SK-N-MC (cell line): ENCODE measurements at regions not wholly inside any gene's neighbourhood (a gene's known extent, or its start where the extent isn't known, plus 50 kb on each side); places are given as distances from the start of the nearest gene placed in this dataset.

Experiments
- DNase-seq: peaks from one replicate; pipeline ENCODE4 v3.0.0-alpha.2; 2011; ENCODE audit warnings: low read depth, low spot score
- H3K27ac ChIP-seq: fragments of 200-600 bp; sonication (generic); 2 replicates; pipeline ENCODE4 v1.5.1; 2016; ENCODE audit warnings: mixed run types
- H3K36me3 ChIP-seq: fragments of 200-600 bp; sonication (generic); 2 replicates; pipeline ENCODE4 v1.6.1; 2017; ENCODE audit warnings: antibody characterized with exemption, low read length, mixed read lengths; ENCODE audit not compliant: insufficient read depth
- H3K4me3 ChIP-seq: fragments of 200-600 bp; sonication (generic); 2 replicates; pipeline ENCODE4 v1.5.1; 2016
- H3K9ac ChIP-seq: fragments of 200-600 bp; sonication (generic); 2 replicates; pipeline ENCODE4 v1.8.0; 2017; ENCODE audit warnings: mixed run types, mixed read lengths; ENCODE audit not compliant: insufficient read length
- H3K9me3 ChIP-seq: fragments of 200-600 bp; sonication (generic); 2 replicates; pipeline ENCODE4 v1.6.1; 2017; ENCODE audit warnings: low read depth, mild to moderate bottlenecking, antibody characterized with exemption, low read length, moderate library complexity, mixed read lengths
- EZH2 ChIP-seq: fragments of 200-600 bp; sonication (generic); IDR thresholded peaks from one replicate; pipeline ENCODE4 v1.6.1; 2017; ENCODE audit warnings: antibody characterized with exemption
- FOXP2 ChIP-seq: optimal IDR thresholded peaks from 2 replicates; pipeline ENCODE3; 2011; ENCODE audit warnings: mild to moderate bottlenecking, moderate library complexity; ENCODE audit not compliant: insufficient read depth; ENCODE audit errors: extremely low read length, control extremely low read depth
- POLR2AphosphoS5 ChIP-seq: IDR thresholded peaks from 2 replicates; pipeline ENCODE4 v1.6.1; 2012; ENCODE audit warnings: mild to moderate bottlenecking, low read depth, low read length, borderline replicate concordance

GRCh38 chr15:99509686-99510461 is 55.9 kb upstream of the MEF2A start:
- TF ChIP-seq FOXP2: no peak
- no peak for TF ChIP-seq POLR2AphosphoS5
- no peak for TF ChIP-seq EZH2
- H3K4me3 ChIP-seq: no peak overlapping the region
- DNase-seq: no peak

DNA sequence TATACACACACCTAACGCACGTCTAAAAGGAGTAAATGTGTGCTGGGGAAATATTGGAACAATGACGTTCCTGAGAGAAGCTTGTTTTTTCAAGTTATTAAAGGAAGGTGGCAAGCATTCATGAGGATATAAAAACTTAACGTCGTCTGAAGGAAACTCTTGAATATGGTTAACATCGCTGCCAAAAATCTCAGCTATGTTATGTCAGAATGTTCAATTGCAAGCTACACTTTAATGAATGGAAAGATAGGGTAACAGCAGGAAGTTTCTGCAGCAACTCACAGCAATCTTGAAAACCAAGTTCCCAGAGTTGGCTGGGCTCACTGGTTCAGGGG is 54.3 kb upstream of the MEF2A start:
- H3K9me3 ChIP-seq: no peaks in the 10 kb centered on the region
- no peak for TF ChIP-seq POLR2AphosphoS5
- no peak for TF ChIP-seq EZH2
- TF ChIP-seq FOXP2: no peak
- peak overlapping the region; percentile 1; the same call in 1 of the 2 replicates for H3K4me3 ChIP-seq
- peak; percentile 3 for DNase-seq
- no peaks in the 10 kb centered on the region for H3K36me3 ChIP-seq
- peak overlapping the region; percentile 44 for H3K27ac ChIP-seq
- H3K9ac ChIP-seq: no peak overlapping the region

More at GRCh38 chr15:99509686-99510461, 55.9 kb upstream of the MEF2A start:
- no peaks in the 10 kb centered on the region for H3K36me3 ChIP-seq
- no peak overlapping the region for H3K9ac ChIP-seq
- H3K9me3 ChIP-seq: no peaks in the 10 kb centered on the region
- H3K27ac ChIP-seq: no peak overlapping the region

DNA sequence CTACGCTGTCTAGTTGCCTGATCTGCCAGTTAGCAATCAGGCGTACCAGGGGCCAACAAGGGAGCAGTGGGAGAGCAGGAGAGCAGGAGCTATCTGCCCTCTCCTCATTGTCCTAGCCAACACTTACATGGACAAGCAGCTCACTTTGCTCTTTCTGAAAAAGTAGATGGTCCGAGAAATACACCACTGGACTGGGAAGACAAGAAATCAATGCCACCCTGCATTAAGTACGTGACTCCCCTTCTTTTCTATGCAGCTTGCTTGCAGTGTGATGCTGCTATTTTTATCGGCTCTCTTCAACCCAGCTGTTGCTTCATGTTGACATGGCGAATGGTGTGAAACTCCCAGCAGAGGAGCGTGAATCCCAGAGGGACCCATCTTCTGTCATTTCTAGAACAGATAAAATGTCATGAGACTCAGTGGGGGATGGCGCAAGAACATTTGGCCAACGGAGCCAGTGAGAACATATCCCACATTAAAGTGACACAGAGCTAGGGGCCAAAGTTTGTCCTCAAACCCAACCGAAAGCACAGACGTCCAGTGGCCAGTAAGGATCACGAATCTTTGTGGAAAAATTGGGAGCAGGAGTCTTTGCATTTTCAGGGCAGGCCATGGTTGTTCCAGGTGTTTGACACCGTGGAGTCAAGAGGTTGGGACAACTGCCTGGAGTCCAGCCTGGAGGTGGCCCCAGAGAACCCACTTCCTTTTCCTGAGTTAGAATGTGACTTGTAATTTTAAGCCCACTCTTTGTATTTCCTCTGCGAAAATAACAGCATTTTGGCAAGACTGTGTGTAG is 53.7 kb upstream of the MEF2A start:
- Histone ChIP-seq H3K4me3 (peak overlapping the region; percentile 1; the same call in 1 of the 2 replicates), H3K9ac (no peak overlapping the region), H3K36me3 (no peaks in the 10 kb centered on the region), H3K9me3 (no peaks in the 10 kb centered on the region), H3K27ac (peak overlapping the region; percentile 44; the same call in 1 of the 2 replicates)
- TF ChIP-seq FOXP2 (no peak), EZH2 (no peak), POLR2AphosphoS5 (no peak)
- DNase-seq: no peak

- DNase-seq: no peak
- H3K9ac ChIP-seq: no peak overlapping the region
- TF ChIP-seq EZH2: no peak
- no peak for TF ChIP-seq FOXP2
- TF ChIP-seq POLR2AphosphoS5: no peak
- no peaks in the 10 kb centered on the region for H3K36me3 ChIP-seq
- H3K27ac ChIP-seq: no peak overlapping the region
- no peak overlapping the region for H3K4me3 ChIP-seq
- H3K9me3 ChIP-seq: no peaks in the 10 kb centered on the region
Measured at GRCh38 chr15:99514306-99514705, 51.5 kb upstream of the MEF2A start.
